A673 (cell line): ENCODE measurements at regions not wholly inside any gene's neighbourhood (a gene's known extent, or its start where the extent isn't known, plus 50 kb on each side); places are given as distances from the start of the nearest gene placed in this dataset.

Experiments used
- BruUV-seq: library from RNA; stranded (reverse); fragments of 400-500 nt; replicated peaks from 2 replicates; lab custom pipeline; 2021; lab: Mats Ljungman, UMichigan
- CTCF ChIA-PET: fragments of 300-600 bp; sonication (Branson Sonifier 250); formaldehyde crosslinking; loops from one replicate; lab custom pipeline; 2022; ENCODE audit warnings: antibody characterized with exemption; lab: Charles Lee
- POLR2A ChIA-PET: fragments of 300-600 bp; sonication (Branson Sonifier 250); formaldehyde crosslinking; loops from one replicate; lab custom pipeline; 2022; ENCODE audit warnings: antibody characterized with exemption; ENCODE audit not compliant: low non-redundant PET; lab: Charles Lee
- DNase-seq: peaks from one replicate; pipeline ENCODE4 v3.0.0-alpha.2; 2015; ENCODE audit warnings: low spot score
- H3K27ac ChIP-seq: fragments of 200-600 bp; sonication (generic); 2 replicates; pipeline ENCODE4 v1.5.1; 2016; ENCODE audit warnings: mixed run types, low read depth, mild to moderate bottlenecking, mixed read lengths, antibody characterized with exemption, low read length; ENCODE audit not compliant: poor library complexity, severe bottlenecking
- H3K27me3 ChIP-seq: fragments of 200-600 bp; sonication (generic); replicated peaks from 2 replicates; pipeline ENCODE4 v1.6.1; 2017; ENCODE audit warnings: mixed run types, low read depth, mild to moderate bottlenecking, mixed read lengths, antibody characterized with exemption, low read length; ENCODE audit not compliant: insufficient read depth, poor library complexity
- H3K36me3 ChIP-seq: fragments of 200-600 bp; sonication (generic); 2 replicates; pipeline ENCODE4 v1.6.1; 2016; ENCODE audit warnings: mixed run types, mild to moderate bottlenecking, mixed read lengths, antibody characterized with exemption, low read length; ENCODE audit not compliant: insufficient read depth, poor library complexity, severe bottlenecking
- H3K4me1 ChIP-seq: fragments of 200-600 bp; sonication (generic); 2 replicates; pipeline ENCODE4 v1.6.1; 2017; ENCODE audit warnings: mixed run types, mild to moderate bottlenecking, mixed read lengths, antibody characterized with exemption, low read length; ENCODE audit not compliant: insufficient read depth, poor library complexity, severe bottlenecking
- H3K4me3 ChIP-seq: fragments of 200-600 bp; sonication (generic); 2 replicates; pipeline ENCODE4 v1.5.1; 2016; ENCODE audit warnings: low read depth, mixed run types, mild to moderate bottlenecking, mixed read lengths, low read length; ENCODE audit not compliant: poor library complexity, severe bottlenecking
- H3K9me3 ChIP-seq: fragments of 200-600 bp; sonication (generic); 2 replicates; pipeline ENCODE4 v1.6.1; 2016; ENCODE audit warnings: mixed run types, low read depth, mild to moderate bottlenecking, mixed read lengths, antibody characterized with exemption, low read length; ENCODE audit not compliant: poor library complexity, severe bottlenecking
- EZH2 ChIP-seq: fragments of 200-600 bp; sonication (generic); IDR thresholded peaks from 2 replicates; pipeline ENCODE4 v1.6.1; 2017; ENCODE audit warnings: borderline replicate concordance, low read depth, mild to moderate bottlenecking, mixed read lengths, antibody characterized with exemption, low read length; ENCODE audit not compliant: poor library complexity, severe bottlenecking
- intact Hi-C: fragments of 100-400 bp; cut with micrococcal nuclease; formaldehyde crosslinking; loops from one replicate; pipeline ENCODE4 v1.10.0; 2022; ENCODE audit not compliant: unreplicated experiment
- TF ChIP-seq, protein P1 (sequence below): fragments of 300-800, 200-600 bp; sonication (generic); conservative IDR thresholded peaks from 2 replicates; pipeline ENCODE4 v1.5.1; 2017; ENCODE audit warnings: low read depth, mild to moderate bottlenecking, antibody characterized with exemption, low read length, moderate library complexity, mixed read lengths

DNA sequence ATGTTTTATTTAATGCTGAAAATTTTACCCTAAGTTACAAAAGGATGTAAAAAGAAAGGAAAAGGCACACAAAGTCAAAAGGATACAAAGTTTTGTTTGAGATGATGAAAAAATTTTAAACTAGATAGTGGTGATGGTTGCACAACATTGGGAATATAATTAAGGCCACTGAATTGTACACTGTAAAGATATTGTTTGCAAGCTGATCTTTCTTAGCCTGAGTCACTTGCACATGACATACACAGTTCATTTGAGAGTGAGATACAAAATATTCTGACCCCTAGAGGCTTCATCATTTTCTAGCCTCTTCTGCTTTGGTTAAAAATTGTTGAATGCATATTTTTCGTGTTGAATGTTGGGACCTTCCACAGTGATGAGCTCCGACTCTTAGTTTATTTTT is 462.6 kb downstream of the HDGFL1 start:
- Histone ChIP-seq H3K27me3 (no peaks in the 10 kb centered on the region), H3K4me3 (no peak overlapping the region), H3K4me1 (no peaks in the 10 kb centered on the region), H3K9me3 (no peaks in the 10 kb centered on the region), H3K36me3 (no peaks in the 10 kb centered on the region), H3K27ac (no peak overlapping the region)
- intact Hi-C loops: no loop called here
- ChIA-PET CTCF (no interaction called here), POLR2A (no interaction called here)
- no peak for TF ChIP-seq EZH2
- TF ChIP-seq, protein P1, sequence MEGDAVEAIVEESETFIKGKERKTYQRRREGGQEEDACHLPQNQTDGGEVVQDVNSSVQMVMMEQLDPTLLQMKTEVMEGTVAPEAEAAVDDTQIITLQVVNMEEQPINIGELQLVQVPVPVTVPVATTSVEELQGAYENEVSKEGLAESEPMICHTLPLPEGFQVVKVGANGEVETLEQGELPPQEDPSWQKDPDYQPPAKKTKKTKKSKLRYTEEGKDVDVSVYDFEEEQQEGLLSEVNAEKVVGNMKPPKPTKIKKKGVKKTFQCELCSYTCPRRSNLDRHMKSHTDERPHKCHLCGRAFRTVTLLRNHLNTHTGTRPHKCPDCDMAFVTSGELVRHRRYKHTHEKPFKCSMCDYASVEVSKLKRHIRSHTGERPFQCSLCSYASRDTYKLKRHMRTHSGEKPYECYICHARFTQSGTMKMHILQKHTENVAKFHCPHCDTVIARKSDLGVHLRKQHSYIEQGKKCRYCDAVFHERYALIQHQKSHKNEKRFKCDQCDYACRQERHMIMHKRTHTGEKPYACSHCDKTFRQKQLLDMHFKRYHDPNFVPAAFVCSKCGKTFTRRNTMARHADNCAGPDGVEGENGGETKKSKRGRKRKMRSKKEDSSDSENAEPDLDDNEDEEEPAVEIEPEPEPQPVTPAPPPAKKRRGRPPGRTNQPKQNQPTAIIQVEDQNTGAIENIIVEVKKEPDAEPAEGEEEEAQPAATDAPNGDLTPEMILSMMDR: no peak
- no TSS peak for BruUV-seq
- no peak for DNase-seq

DNA sequence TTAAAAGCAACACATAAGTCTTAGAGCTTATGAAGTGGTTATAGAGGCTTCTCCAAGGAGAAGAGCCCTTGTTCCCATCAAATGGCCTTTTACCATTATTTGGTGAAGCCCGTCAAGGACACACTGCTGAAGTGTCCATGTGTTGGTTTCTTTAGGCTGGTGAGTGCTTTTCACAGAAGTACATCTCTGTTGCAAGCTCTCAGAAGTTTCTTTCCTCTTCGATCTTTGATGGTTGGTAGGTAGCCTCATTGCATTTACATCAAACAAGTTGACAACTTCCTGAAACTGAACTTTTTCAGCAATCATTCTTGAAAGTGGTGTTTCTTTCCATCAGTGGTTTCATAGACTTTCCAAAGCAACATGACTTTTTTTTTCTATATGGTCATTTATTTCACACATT is 465.6 kb downstream of the HDGFL1 start:
- intact Hi-C loops: no loop called here
- ChIA-PET POLR2A (no interaction called here), CTCF (no interaction called here)
- H3K4me3 ChIP-seq: no peak overlapping the region
- no peaks in the 10 kb centered on the region for H3K36me3 ChIP-seq
- no peaks in the 10 kb centered on the region for H3K27me3 ChIP-seq
- H3K27ac ChIP-seq: no peak overlapping the region
- DNase-seq: no peak
- BruUV-seq: no TSS peak
- TF ChIP-seq, protein P1: no peak
- no peak for TF ChIP-seq EZH2
- no peaks in the 10 kb centered on the region for H3K4me1 ChIP-seq
- H3K9me3 ChIP-seq: no peaks in the 10 kb centered on the region

DNA sequence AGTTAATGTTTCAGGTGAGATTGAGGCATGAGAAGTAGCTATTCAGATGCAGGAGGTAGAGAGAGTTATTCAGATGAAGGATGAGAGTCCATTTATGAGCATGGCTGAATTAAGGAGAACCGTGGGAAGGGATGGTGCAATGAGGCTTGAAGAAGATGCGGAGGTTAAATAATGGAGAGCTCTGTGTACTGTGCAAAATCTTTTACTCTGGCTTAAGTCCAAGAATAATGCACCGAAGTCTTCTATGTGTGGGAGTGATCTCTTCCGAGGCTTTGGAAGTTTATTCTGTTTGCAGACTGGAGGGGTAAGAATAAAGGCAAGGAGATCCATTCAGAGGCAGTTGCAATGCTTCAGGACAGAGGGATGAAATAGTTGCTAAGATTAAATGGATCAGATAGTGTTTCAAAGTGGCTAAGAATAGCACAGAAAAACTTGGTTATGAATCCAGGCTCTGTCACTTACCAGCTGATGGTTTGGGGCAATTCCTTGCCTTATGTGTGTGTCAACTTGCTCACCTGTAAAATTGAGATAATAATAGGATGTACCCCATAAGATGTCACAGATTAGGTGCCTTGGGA is 467.1 kb downstream of the HDGFL1 start:
- no peaks in the 10 kb centered on the region for H3K9me3 ChIP-seq
- no peak overlapping the region for H3K4me3 ChIP-seq
- H3K36me3 ChIP-seq: no peaks in the 10 kb centered on the region
- BruUV-seq: no TSS peak
- TF ChIP-seq EZH2: no peak
- TF ChIP-seq, protein P1: no peak
- intact Hi-C loops: no loop called here
- DNase-seq: no peak
- H3K27ac ChIP-seq: no peak overlapping the region
- POLR2A ChIA-PET: no interaction called here
- CTCF ChIA-PET: no interaction called here
- H3K27me3 ChIP-seq: no peaks in the 10 kb centered on the region
- H3K4me1 ChIP-seq: no peaks in the 10 kb centered on the region
